Natural killer cell (primary cell): ENCODE measurements at regions not wholly inside any gene's neighbourhood (a gene's known extent, or its start where the extent isn't known, plus 50 kb on each side); places are given as distances from the start of the nearest gene placed in this dataset.

Experiments used
- ATAC-seq, 3 donors: fragments of 150-1000 bp in 2 of 3; fragments of 200-7000 bp in 1 of 3; cut with Tn5 transposase; 1 replicate in 1 of 3; 2 replicates in 2 of 3; pipeline ENCODE4 v1.10.0; 2021; ENCODE audit warnings: mild to moderate bottlenecking in 2 of 3, moderate library complexity in 2 of 3
- DNase-seq, 2 donors: peaks; one replicate each; pipeline versions ENCODE4 v3.0.0 to v3.0.0-alpha.2; 2013 to 2021; ENCODE audit warnings: mixed read lengths in 1 of 2
- H3K27ac ChIP-seq: one replicate; pipeline ENCODE4 v1.5.1; 2013; ENCODE audit warnings: mild to moderate bottlenecking, low read length
- H3K27me3 ChIP-seq: one replicate; pipeline ENCODE4 v1.6.1; 2013; ENCODE audit warnings: low read length; ENCODE audit not compliant: control insufficient read depth, insufficient read depth
- H3K36me3 ChIP-seq: one replicate; pipeline ENCODE4 v1.6.1; 2013; ENCODE audit warnings: low read length; ENCODE audit not compliant: control insufficient read depth, insufficient read depth
- H3K4me1 ChIP-seq: one replicate; pipeline ENCODE4 v1.6.1; 2013; ENCODE audit warnings: low read length; ENCODE audit not compliant: control insufficient read depth, insufficient read depth
- H3K4me3 ChIP-seq: one replicate; pipeline ENCODE4 v1.5.1; 2013; ENCODE audit warnings: low read length
- H3K9me3 ChIP-seq: one replicate; pipeline ENCODE4 v1.6.1; 2013; ENCODE audit warnings: low read length; ENCODE audit not compliant: control insufficient read depth, insufficient read depth
- H3K27ac Mint-ChIP-seq, 2 donors: one replicate each; pipeline ENCODE4 v1.8.0; 2022; ENCODE audit warnings: mild to moderate bottlenecking in 2 of 2, mixed read lengths in 2 of 2, moderate library complexity in 1 of 2
- H3K27me3 Mint-ChIP-seq, 2 donors: one replicate each; pipeline ENCODE4 v1.8.0; 2022; ENCODE audit warnings: low read depth in 2 of 2, mixed read lengths in 2 of 2
- H3K36me3 Mint-ChIP-seq: one replicate; pipeline ENCODE4 v1.8.0; 2022; ENCODE audit warnings: mixed read lengths
- H3K4me1 Mint-ChIP-seq, 2 donors: one replicate each; pipeline ENCODE4 v1.8.0; 2022; ENCODE audit warnings: mixed read lengths in 2 of 2
- H3K4me3 Mint-ChIP-seq: one replicate; pipeline ENCODE4 v1.8.0; 2022; ENCODE audit warnings: mild to moderate bottlenecking, moderate library complexity, mixed read lengths
- H3K9me3 Mint-ChIP-seq, 2 donors: one replicate each; pipeline ENCODE4 v1.8.0; 2022; ENCODE audit warnings: mixed read lengths in 2 of 2
- WGBS: methylation state at CpG from one replicate; pipeline ENCODE4 v1.1.7; 2013; ENCODE audit warnings: missing lambda C conversion rate; ENCODE audit not compliant: insufficient coverage; 5-methylcytosine and 5-hydroxymethylcytosine counted together
- intact Hi-C: fragments of 100-400 bp; cut with micrococcal nuclease; formaldehyde crosslinking; loops from one replicate; pipeline ENCODE4 v1.14.2; 2022
- TF ChIP-seq, protein P1 (sequence below): fragments of 200-600 bp; IDR thresholded peaks from one replicate; pipeline ENCODE4 v1.8.0; 2022; ENCODE audit warnings: antibody characterized with exemption

DNA sequence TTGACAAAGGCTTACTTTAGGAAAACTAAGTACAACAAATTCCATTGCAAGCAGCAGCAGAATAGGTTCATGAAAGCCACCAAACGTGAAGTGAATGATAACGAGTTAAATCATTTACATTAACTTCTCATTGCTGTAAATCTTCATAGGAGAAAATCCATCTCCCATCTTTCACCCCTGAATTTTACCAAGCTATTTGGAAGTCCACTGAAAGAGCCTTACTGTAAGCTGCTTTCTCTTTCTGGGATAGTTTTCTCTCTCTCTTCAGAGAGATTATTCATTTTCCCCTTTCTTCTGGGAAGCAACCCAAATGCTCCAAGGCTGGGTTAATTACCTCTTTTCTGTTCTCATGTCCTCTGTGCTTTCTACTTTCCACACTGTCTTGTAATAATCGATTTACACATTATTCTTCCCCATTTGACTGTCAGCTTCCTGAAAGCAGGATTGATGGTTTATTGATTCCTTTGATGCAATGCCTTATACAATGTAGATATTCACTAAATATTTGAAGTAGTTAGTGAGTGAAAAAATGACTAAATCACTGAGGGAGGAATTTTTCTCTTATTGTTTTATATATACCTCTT, 914.3 kb upstream of the ARPP21 start:
- WGBS, result 69% methylated on average over 2 of the region's 3 CpGs
- H3K4me3 ChIP-seq, result no peak overlapping the region
- no peaks in the 10 kb centered on the region for H3K9me3 ChIP-seq
- H3K27me3 Mint-ChIP-seq, result no peaks in the 10 kb centered on the region
- peaks cover 7 to 11% of the 10 kb centered on the region in 2 donors for H3K9me3 Mint-ChIP-seq
- TF ChIP-seq, protein P1, sequence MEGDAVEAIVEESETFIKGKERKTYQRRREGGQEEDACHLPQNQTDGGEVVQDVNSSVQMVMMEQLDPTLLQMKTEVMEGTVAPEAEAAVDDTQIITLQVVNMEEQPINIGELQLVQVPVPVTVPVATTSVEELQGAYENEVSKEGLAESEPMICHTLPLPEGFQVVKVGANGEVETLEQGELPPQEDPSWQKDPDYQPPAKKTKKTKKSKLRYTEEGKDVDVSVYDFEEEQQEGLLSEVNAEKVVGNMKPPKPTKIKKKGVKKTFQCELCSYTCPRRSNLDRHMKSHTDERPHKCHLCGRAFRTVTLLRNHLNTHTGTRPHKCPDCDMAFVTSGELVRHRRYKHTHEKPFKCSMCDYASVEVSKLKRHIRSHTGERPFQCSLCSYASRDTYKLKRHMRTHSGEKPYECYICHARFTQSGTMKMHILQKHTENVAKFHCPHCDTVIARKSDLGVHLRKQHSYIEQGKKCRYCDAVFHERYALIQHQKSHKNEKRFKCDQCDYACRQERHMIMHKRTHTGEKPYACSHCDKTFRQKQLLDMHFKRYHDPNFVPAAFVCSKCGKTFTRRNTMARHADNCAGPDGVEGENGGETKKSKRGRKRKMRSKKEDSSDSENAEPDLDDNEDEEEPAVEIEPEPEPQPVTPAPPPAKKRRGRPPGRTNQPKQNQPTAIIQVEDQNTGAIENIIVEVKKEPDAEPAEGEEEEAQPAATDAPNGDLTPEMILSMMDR, result no peak
- DNase-seq (no peak), ATAC-seq (no peak)
- no peaks in the 10 kb centered on the region for H3K4me1 ChIP-seq
- no peak overlapping the region for H3K4me3 Mint-ChIP-seq
- no peak overlapping the region for H3K27ac ChIP-seq
- intact Hi-C loops, result no loop called here
- H3K4me1 Mint-ChIP-seq, result no peaks in the 10 kb centered on the region
- no peaks in the 10 kb centered on the region for H3K36me3 Mint-ChIP-seq
- no peaks in the 10 kb centered on the region for H3K36me3 ChIP-seq
- no peak overlapping the region for H3K27ac Mint-ChIP-seq
- no peaks in the 10 kb centered on the region for H3K27me3 ChIP-seq

DNA sequence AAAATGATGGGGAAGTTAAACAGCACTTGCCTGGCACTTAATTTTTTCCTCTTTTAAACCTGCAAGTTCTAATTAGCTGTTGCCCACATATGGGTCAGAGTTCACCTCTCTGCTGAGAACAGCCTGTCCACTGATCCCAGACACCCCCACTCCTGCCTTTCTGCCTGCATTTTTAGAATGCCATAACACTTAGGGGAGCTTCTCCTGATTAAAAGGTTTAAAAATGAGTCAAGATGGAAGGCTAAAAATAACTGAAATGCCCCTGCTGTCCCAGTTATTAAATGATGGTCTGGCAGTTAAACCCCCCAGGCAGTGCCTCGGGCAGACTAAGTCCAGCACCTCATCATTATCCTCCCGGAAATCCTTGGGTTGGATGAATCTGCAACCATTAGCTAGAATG, 913.6 kb upstream of the ARPP21 start:
- no CpG with 5 or more reads among the region's 2 CpGs for WGBS
- no peaks in the 10 kb centered on the region for H3K36me3 Mint-ChIP-seq
- H3K4me1 Mint-ChIP-seq, result no peaks in the 10 kb centered on the region
- no peak overlapping the region for H3K4me3 ChIP-seq
- intact Hi-C loops, result no loop called here
- ATAC-seq (no peak), DNase-seq (no peak)
- no peak overlapping the region for H3K27ac Mint-ChIP-seq
- no peaks in the 10 kb centered on the region for H3K9me3 ChIP-seq
- no peaks in the 10 kb centered on the region for H3K27me3 ChIP-seq
- no peak overlapping the region for H3K4me3 Mint-ChIP-seq
- no peak overlapping the region for H3K27ac ChIP-seq
- H3K9me3 Mint-ChIP-seq, result peaks cover 10 to 16% of the 10 kb centered on the region in 2 donors
- no peaks in the 10 kb centered on the region for H3K4me1 ChIP-seq
- H3K27me3 Mint-ChIP-seq, result no peaks in the 10 kb centered on the region
- TF ChIP-seq, protein P1, result no peak
- no peaks in the 10 kb centered on the region for H3K36me3 ChIP-seq

DNA sequence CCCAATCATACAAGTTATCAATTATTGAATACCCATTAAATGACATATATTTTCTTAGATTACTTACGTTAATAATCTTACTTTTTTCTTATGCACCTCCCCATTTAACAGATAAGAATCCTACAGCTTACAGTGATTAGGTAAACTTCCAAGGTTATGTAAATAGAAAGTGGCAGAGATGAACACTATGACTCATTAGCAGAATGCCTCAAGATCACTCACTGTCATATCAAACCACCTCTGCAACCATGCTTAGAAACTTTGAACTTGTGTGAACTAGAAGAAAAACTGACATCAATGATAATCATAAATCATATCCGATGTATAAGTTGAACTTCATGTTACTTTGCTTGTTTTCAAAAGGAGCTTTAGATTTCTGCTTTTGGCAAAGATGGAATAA, 911.6 kb upstream of the ARPP21 start:
- no peak overlapping the region for H3K27ac Mint-ChIP-seq
- H3K9me3 Mint-ChIP-seq, result peaks cover 14 to 17% of the 10 kb centered on the region in 2 donors
- no peaks in the 10 kb centered on the region for H3K27me3 Mint-ChIP-seq
- WGBS, result no CpG with 5 or more reads among the region's 2 CpGs
- no peaks in the 10 kb centered on the region for H3K4me1 Mint-ChIP-seq
- ATAC-seq (no peak), DNase-seq (no peak)
- Histone ChIP-seq H3K4me1 (no peaks in the 10 kb centered on the region), H3K27ac (no peak overlapping the region), H3K4me3 (no peak overlapping the region), H3K9me3 (peaks cover 4% of the 10 kb centered on the region), H3K27me3 (no peaks in the 10 kb centered on the region), H3K36me3 (no peaks in the 10 kb centered on the region)
- H3K36me3 Mint-ChIP-seq, result peaks cover 5% of the 10 kb centered on the region
- no peak overlapping the region for H3K4me3 Mint-ChIP-seq
- TF ChIP-seq, protein P1, result no peak
- intact Hi-C loops, result no loop called here

DNA sequence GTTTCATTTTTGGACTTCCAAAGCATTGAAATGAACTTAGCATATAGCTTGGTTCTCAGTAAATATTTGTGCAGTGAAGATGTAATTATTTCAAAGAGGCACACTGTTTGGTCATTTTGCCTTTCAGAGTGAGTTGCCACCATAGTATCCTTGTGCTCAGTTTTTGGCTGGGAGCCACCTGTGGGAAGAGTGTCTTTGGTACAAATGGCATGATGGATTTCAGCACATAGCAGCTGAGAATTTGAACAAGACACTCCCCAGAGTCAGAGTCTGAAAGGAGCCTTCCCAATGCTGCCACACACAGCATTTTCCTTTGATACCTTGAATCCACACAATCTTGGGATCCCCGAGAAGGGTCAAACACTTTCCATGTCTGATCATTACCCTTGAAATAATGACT, 897.2 kb upstream of the ARPP21 start:
- Mint-ChIP-seq H3K27me3 (no peaks in the 10 kb centered on the region), H3K4me1 (no peaks in the 10 kb centered on the region), H3K27ac (no peak overlapping the region), H3K36me3 (no peaks in the 10 kb centered on the region), H3K9me3 (peaks cover 7 to 16% of the 10 kb centered on the region in 2 donors), H3K4me3 (no peak overlapping the region)
- intact Hi-C loops, result no loop called here
- H3K36me3 ChIP-seq, result no peaks in the 10 kb centered on the region
- 90% methylated on average over 1 of the region's 1 CpG for WGBS
- DNase-seq, result no peak
- no peaks in the 10 kb centered on the region for H3K4me1 ChIP-seq
- TF ChIP-seq, protein P1, result no peak
- no peaks in the 10 kb centered on the region for H3K27me3 ChIP-seq
- H3K9me3 ChIP-seq, result no peaks in the 10 kb centered on the region
- ATAC-seq, result no peak
- no peak overlapping the region for H3K4me3 ChIP-seq
- no peak overlapping the region for H3K27ac ChIP-seq
